ENCODE measurements at regions not wholly inside any gene's neighbourhood (a gene's known extent, or its start where the extent isn't known, plus 50 kb on each side); places are given as distances from the start of the nearest gene placed in this dataset.

DNA sequence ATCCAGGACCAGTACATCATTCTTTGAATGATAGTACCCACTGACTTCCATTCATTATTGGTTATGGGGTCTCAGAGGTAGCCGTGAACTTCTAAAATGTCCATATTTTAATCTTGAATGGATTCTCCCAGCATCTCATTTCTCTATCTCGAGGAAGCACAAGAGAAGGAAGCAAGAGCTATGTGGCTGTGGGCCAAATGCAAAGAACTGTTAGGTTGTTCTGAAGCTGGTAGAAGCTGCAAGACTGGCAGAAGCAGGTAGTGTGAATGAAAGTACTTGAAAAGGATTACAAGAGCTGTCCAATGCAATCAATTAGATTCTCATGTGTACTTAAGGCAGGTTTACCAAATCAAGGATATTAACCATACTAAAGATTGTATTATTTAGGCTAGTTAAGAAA is 1131.8 kb downstream of the GRIK2 start:
- TF ChIP-seq, protein P1, sequence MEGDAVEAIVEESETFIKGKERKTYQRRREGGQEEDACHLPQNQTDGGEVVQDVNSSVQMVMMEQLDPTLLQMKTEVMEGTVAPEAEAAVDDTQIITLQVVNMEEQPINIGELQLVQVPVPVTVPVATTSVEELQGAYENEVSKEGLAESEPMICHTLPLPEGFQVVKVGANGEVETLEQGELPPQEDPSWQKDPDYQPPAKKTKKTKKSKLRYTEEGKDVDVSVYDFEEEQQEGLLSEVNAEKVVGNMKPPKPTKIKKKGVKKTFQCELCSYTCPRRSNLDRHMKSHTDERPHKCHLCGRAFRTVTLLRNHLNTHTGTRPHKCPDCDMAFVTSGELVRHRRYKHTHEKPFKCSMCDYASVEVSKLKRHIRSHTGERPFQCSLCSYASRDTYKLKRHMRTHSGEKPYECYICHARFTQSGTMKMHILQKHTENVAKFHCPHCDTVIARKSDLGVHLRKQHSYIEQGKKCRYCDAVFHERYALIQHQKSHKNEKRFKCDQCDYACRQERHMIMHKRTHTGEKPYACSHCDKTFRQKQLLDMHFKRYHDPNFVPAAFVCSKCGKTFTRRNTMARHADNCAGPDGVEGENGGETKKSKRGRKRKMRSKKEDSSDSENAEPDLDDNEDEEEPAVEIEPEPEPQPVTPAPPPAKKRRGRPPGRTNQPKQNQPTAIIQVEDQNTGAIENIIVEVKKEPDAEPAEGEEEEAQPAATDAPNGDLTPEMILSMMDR (IDR thresholded peaks at IDR 0.05; ENCODE audit: insufficient read depth, low read length, poor library complexity, severe bottlenecking): no peak
- no peak for TF ChIP-seq EZH2phosphoT487 (conservative IDR thresholded peaks at IDR 0.05; ENCODE audit: low read length)
